Bone marrow (tissue), 2 donors: ENCODE measurements at regions not wholly inside any gene's neighbourhood (a gene's known extent, or its start where the extent isn't known, plus 50 kb on each side); places are given as distances from the start of the nearest gene placed in this dataset.

Source experiments
- DNase-seq, 2 donors: peaks; one replicate each; lab custom pipeline; 2025; lab: John Stamatoyannopoulos, UW

- no peak for DNase-seq
Measured at GRCh38 chr1:94591823-94592570, 50.4 kb upstream of the F3 start.
